B cell (primary cell): ENCODE measurements at regions not wholly inside any gene's neighbourhood (a gene's known extent, or its start where the extent isn't known, plus 50 kb on each side); places are given as distances from the start of the nearest gene placed in this dataset.

Experiments
- ATAC-seq: fragments of 200-7000 bp; cut with Tn5 transposase; one replicate; pipeline ENCODE4 v1.10.0; 2021; ENCODE audit warnings: low read depth, mild to moderate bottlenecking, moderate number of reproducible peaks, moderate library complexity
- CTCF ChIA-PET: fragments of 350-600 bp; sonication (Branson Sonifier 250); formaldehyde crosslinking; loops from one replicate; lab custom pipeline; 2021; ENCODE audit warnings: antibody characterized with exemption, inconsistent platforms; lab: Charles Lee
- POLR2A ChIA-PET: fragments of 350-600 bp; sonication (Branson Sonifier 250); formaldehyde crosslinking; loops from one replicate; lab custom pipeline; 2021; ENCODE audit warnings: antibody characterized with exemption; lab: Charles Lee
- DNase-seq: peaks from one replicate; pipeline ENCODE4 v3.0.0; 2013
- H2AFZ ChIP-seq: 2 replicates; pipeline ENCODE4 v1.6.1; 2012; ENCODE audit warnings: mild to moderate bottlenecking, low read depth, low read length; ENCODE audit not compliant: insufficient read depth, poor library complexity, severe bottlenecking
- H3K27ac ChIP-seq, 2 donors: 1 replicate in 1 of 2; 2 replicates in 1 of 2; pipeline ENCODE4 v1.5.1; 2012 to 2013; ENCODE audit warnings: low read length in 2 of 2, mild to moderate bottlenecking in 2 of 2, moderate library complexity in 1 of 2
- H3K27me3 ChIP-seq, 4 experiments: fragments of 200-600 bp in 1 of 4; sonication (generic) in 1 of 4; replicated peaks in 1 of 4; 1 replicate in 2 of 4; 2 replicates in 2 of 4; pipeline versions ENCODE4 v1.6.1 to v1.7.0; 2013 to 2016; ENCODE audit warnings: low read length in 3 of 4, mild to moderate bottlenecking in 2 of 4, mixed read lengths in 1 of 4, moderate library complexity in 1 of 4; ENCODE audit not compliant: insufficient read depth in 4 of 4, control insufficient read depth in 3 of 4; ENCODE audit errors: control extremely low read depth in 1 of 4
- H3K36me3 ChIP-seq, 2 experiments: replicated peaks in 1 of 2; 1 replicate in 1 of 2; 2 replicates in 1 of 2; pipeline versions ENCODE4 v1.6.1 to v1.7.1; 2013; ENCODE audit warnings: low read length in 1 of 2; ENCODE audit not compliant: insufficient read depth in 2 of 2, control insufficient read depth in 1 of 2; ENCODE audit errors: control extremely low read depth in 1 of 2, extremely low read depth in 1 of 2
- H3K4me1 ChIP-seq, 2 donors: fragments of 200-600 bp in 1 of 2; sonication (generic) in 1 of 2; 1 replicate in 1 of 2; 2 replicates in 1 of 2; pipeline versions ENCODE4 v1.5.1 to v1.6.1; 2013 to 2017; ENCODE audit warnings: low read length in 2 of 2; ENCODE audit not compliant: control insufficient read depth in 2 of 2, insufficient read depth in 2 of 2
- H3K4me2 ChIP-seq: replicated peaks from 2 replicates; pipeline ENCODE3; 2012; ENCODE audit warnings: mild to moderate bottlenecking, low read depth, low read length; ENCODE audit not compliant: poor library complexity, severe bottlenecking
- H3K4me3 ChIP-seq, 5 experiments: fragments of 200-600 bp in 1 of 5; sonication (generic) in 1 of 5; 1 replicate in 3 of 5; 2 replicates in 2 of 5; pipeline versions ENCODE4 v1.5.1 to v1.7.0; 2011 to 2016; ENCODE audit warnings: low read length in 4 of 5, mild to moderate bottlenecking in 4 of 5, low read depth in 2 of 5, control low read depth in 1 of 5, moderate library complexity in 1 of 5; ENCODE audit not compliant: insufficient read depth in 1 of 5; ENCODE audit errors: control extremely low read depth in 1 of 5, extremely low read depth in 1 of 5
- H3K79me2 ChIP-seq: fragments of 200-600 bp; sonication (generic); one replicate; pipeline ENCODE4 v1.6.0; 2016; ENCODE audit warnings: low read length; ENCODE audit not compliant: control insufficient read depth, insufficient read depth
- H3K9ac ChIP-seq: fragments of 200-600 bp; sonication (generic); 2 replicates; pipeline ENCODE4 v1.6.1; 2017; ENCODE audit warnings: mild to moderate bottlenecking, low read length, moderate library complexity
- H3K9me3 ChIP-seq, 3 donors: one replicate each; pipeline versions ENCODE4 v1.6.1 to v1.7.1; 2013; ENCODE audit warnings: low read length in 2 of 3; ENCODE audit not compliant: control insufficient read depth in 2 of 3, insufficient read depth in 1 of 3; ENCODE audit errors: control extremely low read depth in 1 of 3
- H4K20me1 ChIP-seq: 2 replicates; pipeline ENCODE4 v1.6.0; 2012; ENCODE audit warnings: mild to moderate bottlenecking, low read length; ENCODE audit not compliant: insufficient read depth, control insufficient read depth, poor library complexity, severe bottlenecking
- H3K27ac Mint-ChIP-seq: one replicate; pipeline ENCODE4 v1.8.0; 2021; ENCODE audit warnings: mixed read lengths
- H3K27me3 Mint-ChIP-seq: one replicate; pipeline ENCODE4 v1.8.0; 2021; ENCODE audit warnings: mixed read lengths
- H3K4me1 Mint-ChIP-seq: one replicate; pipeline ENCODE4 v1.8.0; 2021; ENCODE audit warnings: mixed read lengths
- H3K4me3 Mint-ChIP-seq: one replicate; pipeline ENCODE4 v1.8.0; 2021; ENCODE audit warnings: mixed read lengths
- H3K9me3 Mint-ChIP-seq: one replicate; pipeline ENCODE4 v1.8.0; 2022; ENCODE audit warnings: mixed read lengths; ENCODE audit not compliant: insufficient read depth
- EZH2 ChIP-seq: IDR thresholded peaks from 2 replicates; pipeline ENCODE4 v1.6.1; 2012; ENCODE audit warnings: borderline replicate concordance, low read depth, mild to moderate bottlenecking, moderate library complexity, low read length; ENCODE audit not compliant: insufficient read depth, poor library complexity, severe bottlenecking
- WGBS: methylation state at CpG from one replicate; pipeline ENCODE4 v1.1.5; 2013; ENCODE audit warnings: missing lambda C conversion rate; ENCODE audit not compliant: insufficient coverage; 5-methylcytosine and 5-hydroxymethylcytosine counted together
- intact Hi-C: fragments of 100-400 bp; cut with micrococcal nuclease; formaldehyde crosslinking; loops from one replicate; pipeline ENCODE4 v1.10.0; 2022
- TF ChIP-seq, protein P1 (sequence below): fragments of 200-600 bp; IDR thresholded peaks from one replicate; pipeline ENCODE4 v1.8.0; 2022; ENCODE audit warnings: antibody characterized with exemption, mild to moderate bottlenecking

GRCh38 chr5:82910491-82910890, 166.7 kb downstream of the TMEM167A start:
- H3K9ac ChIP-seq, result no peak overlapping the region
- WGBS, result no CpG with 5 or more reads among the region's 2 CpGs

DNA sequence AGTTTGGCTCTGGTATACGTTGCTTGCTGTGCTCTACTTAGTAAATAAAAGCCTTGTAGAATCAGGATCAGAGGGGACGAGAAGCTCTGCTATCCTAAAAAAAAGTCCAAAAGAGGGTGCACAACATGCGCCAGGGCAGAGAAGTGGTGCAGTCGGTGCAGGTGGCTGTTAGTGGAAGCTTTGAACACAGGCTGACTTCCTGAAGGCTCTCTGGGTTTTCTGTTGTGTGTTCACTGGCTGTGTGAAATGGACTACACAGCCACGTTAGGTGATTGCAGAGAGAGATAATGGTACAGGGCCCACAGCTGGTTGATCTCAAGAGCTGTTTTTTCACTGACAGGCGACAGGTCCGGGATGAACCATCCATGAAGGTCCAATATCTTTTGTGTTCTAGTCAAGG, 167.4 kb downstream of the TMEM167A start:
- DNase-seq, result no peak
- no peaks in the 10 kb centered on the region for H3K36me3 ChIP-seq
- no peaks in the 10 kb centered on the region for H3K27me3 Mint-ChIP-seq
- no peak overlapping the region for H3K27ac Mint-ChIP-seq
- no peaks in the 10 kb centered on the region for H3K27me3 ChIP-seq
- H3K4me2 ChIP-seq, result no peak overlapping the region
- TF ChIP-seq EZH2, result no peak
- TF ChIP-seq, protein P1, sequence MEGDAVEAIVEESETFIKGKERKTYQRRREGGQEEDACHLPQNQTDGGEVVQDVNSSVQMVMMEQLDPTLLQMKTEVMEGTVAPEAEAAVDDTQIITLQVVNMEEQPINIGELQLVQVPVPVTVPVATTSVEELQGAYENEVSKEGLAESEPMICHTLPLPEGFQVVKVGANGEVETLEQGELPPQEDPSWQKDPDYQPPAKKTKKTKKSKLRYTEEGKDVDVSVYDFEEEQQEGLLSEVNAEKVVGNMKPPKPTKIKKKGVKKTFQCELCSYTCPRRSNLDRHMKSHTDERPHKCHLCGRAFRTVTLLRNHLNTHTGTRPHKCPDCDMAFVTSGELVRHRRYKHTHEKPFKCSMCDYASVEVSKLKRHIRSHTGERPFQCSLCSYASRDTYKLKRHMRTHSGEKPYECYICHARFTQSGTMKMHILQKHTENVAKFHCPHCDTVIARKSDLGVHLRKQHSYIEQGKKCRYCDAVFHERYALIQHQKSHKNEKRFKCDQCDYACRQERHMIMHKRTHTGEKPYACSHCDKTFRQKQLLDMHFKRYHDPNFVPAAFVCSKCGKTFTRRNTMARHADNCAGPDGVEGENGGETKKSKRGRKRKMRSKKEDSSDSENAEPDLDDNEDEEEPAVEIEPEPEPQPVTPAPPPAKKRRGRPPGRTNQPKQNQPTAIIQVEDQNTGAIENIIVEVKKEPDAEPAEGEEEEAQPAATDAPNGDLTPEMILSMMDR, result no peak
- no peaks in the 10 kb centered on the region for H4K20me1 ChIP-seq
- H3K9ac ChIP-seq, result no peak overlapping the region
- no peak overlapping the region for H3K27ac ChIP-seq
- CTCF ChIA-PET, result no interaction called here
- no peak overlapping the region for H3K4me3 ChIP-seq
- no peak overlapping the region for H2AFZ ChIP-seq
- H3K4me3 Mint-ChIP-seq, result no peak overlapping the region
- no peaks in the 10 kb centered on the region for H3K9me3 Mint-ChIP-seq
- H3K79me2 ChIP-seq, result no peaks in the 10 kb centered on the region
- intact Hi-C loops, result no loop called here
- H3K9me3 ChIP-seq, result no peaks in the 10 kb centered on the region
- no peaks in the 10 kb centered on the region for H3K4me1 ChIP-seq
- POLR2A ChIA-PET, result no interaction called here
- no peak for ATAC-seq
- H3K4me1 Mint-ChIP-seq, result no peaks in the 10 kb centered on the region
- WGBS, result 83% methylated on average over 5 of the region's 7 CpGs

More at GRCh38 chr5:82910491-82910890, 166.7 kb downstream of the TMEM167A start:
- no peak overlapping the region for H2AFZ ChIP-seq
- no peak for DNase-seq
- H3K4me3 ChIP-seq, result no peak overlapping the region
- intact Hi-C loops, result no loop called here
- Mint-ChIP-seq H3K4me1 (no peaks in the 10 kb centered on the region), H3K27ac (no peak overlapping the region), H3K4me3 (no peak overlapping the region), H3K27me3 (no peaks in the 10 kb centered on the region), H3K9me3 (peaks cover 6% of the 10 kb centered on the region)
- no peaks in the 10 kb centered on the region for H4K20me1 ChIP-seq
- H3K9me3 ChIP-seq, result peaks cover 0 to 3% (median 0%) of the 10 kb centered on the region in 3 donors
- ChIA-PET CTCF (no interaction called here), POLR2A (no interaction called here)
- H3K4me2 ChIP-seq, result no peak overlapping the region
- no peak overlapping the region for H3K27ac ChIP-seq
- H3K4me1 ChIP-seq, result no peaks in the 10 kb centered on the region
- TF ChIP-seq, protein P1, result no peak
- no peak for TF ChIP-seq EZH2
- no peak for ATAC-seq
- no peaks in the 10 kb centered on the region for H3K79me2 ChIP-seq
- no peaks in the 10 kb centered on the region for H3K36me3 ChIP-seq
- no peaks in the 10 kb centered on the region for H3K27me3 ChIP-seq
